H1 (cell line): ENCODE measurements at regions not wholly inside any gene's neighbourhood (a gene's known extent, or its start where the extent isn't known, plus 50 kb on each side); places are given as distances from the start of the nearest gene placed in this dataset.

Experiments used
- CTCF ChIA-PET: fragments of 300-600 bp; sonication (Branson Sonifier 250); formaldehyde crosslinking; loops from one replicate; lab custom pipeline; 2021; ENCODE audit not compliant: partially characterized antibody; lab: Charles Lee
- POLR2A ChIA-PET: fragments of 300-600 bp; sonication (Branson Sonifier 250); formaldehyde crosslinking; loops from one replicate; lab custom pipeline; 2021; ENCODE audit warnings: inconsistent platforms; ENCODE audit not compliant: partially characterized antibody; lab: Charles Lee
- DNase-seq, 2 experiments: peaks; one replicate each; pipeline versions ENCODE4 v3.0.0 to v3.0.0-alpha.2; 2010 to 2022; ENCODE audit warnings: low spot score in 2 of 2, low read depth in 1 of 2, mixed read lengths in 1 of 2
- FAIRE-seq: peaks from 2 replicates; lab custom pipeline; 2011; peaks lifted over from hg19 to GRCh38; lab: Jason Lieb, UNC
- H2AFZ ChIP-seq: 2 replicates; pipeline ENCODE4 v1.8.1; 2012; ENCODE audit warnings: low read length, inconsistent platforms
- H2AK5ac ChIP-seq: 2 replicates; pipeline ENCODE4 v1.6.1; 2013; ENCODE audit warnings: low read depth, low read length
- H2BK120ac ChIP-seq: replicated peaks from 2 replicates; pipeline ENCODE3; 2013; ENCODE audit warnings: low read depth, low read length, inconsistent platforms
- H2BK12ac ChIP-seq: 2 replicates; pipeline ENCODE4 v1.6.1; 2013; ENCODE audit warnings: low read depth, low read length
- H2BK15ac ChIP-seq: 2 replicates; pipeline ENCODE4 v1.6.1; 2013; ENCODE audit warnings: low read length
- H2BK20ac ChIP-seq: 2 replicates; pipeline ENCODE4 v1.6.1; 2013; ENCODE audit warnings: low read length
- H2BK5ac ChIP-seq: 2 replicates; pipeline ENCODE4 v1.6.1; 2013; ENCODE audit warnings: low read depth, low read length
- H3K14ac ChIP-seq: 2 replicates; pipeline ENCODE4 v1.6.1; 2013; ENCODE audit warnings: inconsistent platforms; ENCODE audit not compliant: insufficient read length
- H3K18ac ChIP-seq: 2 replicates; pipeline ENCODE4 v1.6.1; 2013; ENCODE audit warnings: low read length; ENCODE audit errors: extremely low read depth
- H3K23ac ChIP-seq: 2 replicates; pipeline ENCODE4 v1.6.1; 2013; ENCODE audit warnings: inconsistent platforms; ENCODE audit not compliant: insufficient read length
- H3K23me2 ChIP-seq: 2 replicates; pipeline ENCODE4 v1.6.1; 2013; ENCODE audit warnings: low read depth, low read length
- H3K27ac ChIP-seq: 2 replicates; pipeline ENCODE4 v1.6.1; 2011; ENCODE audit warnings: low read depth, low read length, inconsistent platforms
- H3K27me3 ChIP-seq, 4 experiments: replicated peaks in 1 of 4; 1 replicate in 1 of 4; 2 replicates in 3 of 4; pipeline versions ENCODE4 v1.6.1 to v1.8.1; 2011 to 2013; ENCODE audit warnings: low read length in 3 of 4, mild to moderate bottlenecking in 3 of 4, inconsistent platforms in 2 of 4, mixed read lengths in 2 of 4, moderate library complexity in 1 of 4; ENCODE audit not compliant: control insufficient read depth in 3 of 4, insufficient read depth in 3 of 4; ENCODE audit errors: extremely low read depth in 1 of 4
- H3K36me3 ChIP-seq, 4 experiments: 2 replicates each; pipeline versions ENCODE4 v1.6.1 to v1.8.1; 2011 to 2013; ENCODE audit warnings: mild to moderate bottlenecking in 4 of 4, low read length in 3 of 4, moderate library complexity in 2 of 4, control low read depth in 1 of 4, inconsistent platforms in 1 of 4; ENCODE audit not compliant: insufficient read depth in 4 of 4, control insufficient read depth in 2 of 4
- H3K4ac ChIP-seq: replicated peaks from 2 replicates; pipeline ENCODE3; 2013; ENCODE audit warnings: low read length, low read depth, mixed read lengths, inconsistent platforms; ENCODE audit not compliant: insufficient read length
- H3K4me1 ChIP-seq, 4 experiments: replicated peaks in 1 of 4; 1 replicate in 1 of 4; 2 replicates in 3 of 4; pipeline versions ENCODE4 v1.6.1 to v1.8.1; 2011 to 2013; ENCODE audit warnings: low read length in 3 of 4, inconsistent platforms in 2 of 4, mixed read lengths in 1 of 4; ENCODE audit not compliant: insufficient read depth in 4 of 4, control insufficient read depth in 3 of 4
- H3K4me2 ChIP-seq, 2 experiments: 2 replicates each; pipeline versions ENCODE4 v1.6.1 to v1.8.1; 2011 to 2013; ENCODE audit warnings: low read depth in 2 of 2, low read length in 2 of 2, control low read depth in 1 of 2, inconsistent platforms in 1 of 2, mild to moderate bottlenecking in 1 of 2; ENCODE audit not compliant: insufficient read depth in 1 of 2
- H3K4me3 ChIP-seq, 4 experiments: fragments of 200-600, 300-600 bp in 1 of 4; sonication (generic), shearing (Covaris generic), sonication (Bioruptor Twin) in 1 of 4; 2 replicates each; pipeline versions ENCODE4 v1.5.1 to v1.8.1; 2011 to 2016; ENCODE audit warnings: low read length in 4 of 4, low read depth in 3 of 4, control low read depth in 2 of 4, inconsistent platforms in 2 of 4, mild to moderate bottlenecking in 2 of 4, mixed read lengths in 1 of 4, moderate library complexity in 1 of 4; ENCODE audit not compliant: insufficient read depth in 2 of 4; ENCODE audit errors: extremely low read depth in 1 of 4
- H3K56ac ChIP-seq: replicated peaks from 2 replicates; pipeline ENCODE3; 2013; ENCODE audit warnings: low read depth, mild to moderate bottlenecking, mixed read lengths, low read length, inconsistent platforms; ENCODE audit not compliant: insufficient read length
- H3K79me1 ChIP-seq: 2 replicates; pipeline ENCODE4 v1.6.1; 2013; ENCODE audit warnings: low read depth, low read length, control low read depth
- H3K79me2 ChIP-seq, 2 experiments: 2 replicates each; pipeline versions ENCODE4 v1.6.1 to v1.8.1; 2012 to 2013; ENCODE audit warnings: low read length in 2 of 2, mild to moderate bottlenecking in 2 of 2, inconsistent platforms in 1 of 2; ENCODE audit not compliant: insufficient read depth in 2 of 2, control insufficient read depth in 1 of 2
- H3K9ac ChIP-seq, 4 experiments: replicated peaks in 1 of 4; 1 replicate in 1 of 4; 2 replicates in 3 of 4; pipeline versions ENCODE4 v1.6.1 to v1.8.1; 2011 to 2013; ENCODE audit warnings: low read depth in 3 of 4, low read length in 3 of 4, control low read depth in 2 of 4, mild to moderate bottlenecking in 2 of 4, moderate library complexity in 2 of 4, inconsistent platforms in 1 of 4; ENCODE audit errors: extremely low read depth in 1 of 4
- H3K9me3 ChIP-seq, 2 experiments: 2 replicates each; pipeline versions ENCODE4 v1.6.1 to v1.8.1; 2012 to 2013; ENCODE audit warnings: mild to moderate bottlenecking in 2 of 2, moderate library complexity in 2 of 2, control low read depth in 1 of 2, inconsistent platforms in 1 of 2, low read depth in 1 of 2, low read length in 1 of 2, mixed read lengths in 1 of 2; ENCODE audit not compliant: insufficient read depth in 2 of 2
- H4K20me1 ChIP-seq, 2 experiments: replicated peaks in 1 of 2; 2 replicates each; pipeline versions ENCODE3 to v1.8.1; 2011 to 2013; ENCODE audit warnings: inconsistent platforms in 2 of 2, low read length in 2 of 2, mild to moderate bottlenecking in 1 of 2; ENCODE audit not compliant: insufficient read depth in 2 of 2, control insufficient read depth in 1 of 2
- H4K5ac ChIP-seq: 2 replicates; pipeline ENCODE4 v1.6.1; 2013; ENCODE audit warnings: low read length, low read depth, mixed read lengths, inconsistent platforms; ENCODE audit not compliant: insufficient read length
- H4K8ac ChIP-seq: 2 replicates; pipeline ENCODE4 v1.8.0; 2013; ENCODE audit warnings: mild to moderate bottlenecking, moderate library complexity, low read length, inconsistent platforms; ENCODE audit not compliant: insufficient read depth; ENCODE audit errors: extremely low read depth
- H4K91ac ChIP-seq: replicated peaks from 2 replicates; pipeline ENCODE3; 2013; ENCODE audit warnings: low read length, mixed read lengths, inconsistent platforms; ENCODE audit not compliant: insufficient read length
- CBX5 ChIP-seq: fragments of 300-800, 300-1000 bp; sonication (generic); IDR thresholded peaks from 2 replicates; pipeline ENCODE4 v1.7.1; 2016; ENCODE audit warnings: antibody characterized with exemption, low read length, low read depth
- EZH2 ChIP-seq: fragments of 200-600 bp; sonication (generic); IDR thresholded peaks from 2 replicates; pipeline ENCODE4 v1.7.1; 2012; ENCODE audit warnings: low read depth, mild to moderate bottlenecking, moderate library complexity, low read length, inconsistent platforms; ENCODE audit not compliant: severe bottlenecking
- YY1 ChIP-seq: IDR thresholded peaks from 2 replicates; pipeline ENCODE4 v1.6.1; 2011; ENCODE audit warnings: low read depth, mild to moderate bottlenecking, low read length
- WGBS, 2 experiments: shearing (Covaris generic) in 1 of 2; methylation state at CpG; one replicate each; pipeline versions ENCODE4 v1.1.6 to v1.1.7; 2013 to 2015; ENCODE audit warnings: low lambda C conversion rate in 2 of 2, mixed read lengths in 2 of 2, inconsistent platforms in 1 of 2, low coverage in 1 of 2, missing lambda C conversion rate in 1 of 2; ENCODE audit not compliant: insufficient replicate concordance in 2 of 2, insufficient coverage in 1 of 2, insufficient read length in 1 of 2; ENCODE audit errors: extremely low coverage in 1 of 2, missing lambda C conversion rate in 1 of 2; 5-methylcytosine and 5-hydroxymethylcytosine counted together

GRCh38 chrX:22360129-22360528 lies 87.4 kb downstream of the CBLL2 start:
- no peak overlapping the region for H4K8ac ChIP-seq
- no peak overlapping the region for H3K23ac ChIP-seq
- no peak overlapping the region for H2BK15ac ChIP-seq
- H2BK12ac ChIP-seq: no peak overlapping the region
- no peak overlapping the region for H2BK120ac ChIP-seq
- no peaks in the 10 kb centered on the region for H3K23me2 ChIP-seq
- FAIRE-seq: no peak
- H3K14ac ChIP-seq: no peak overlapping the region
- ChIA-PET CTCF (no interaction called here), POLR2A (no interaction called here)
- no peak overlapping the region for H3K18ac ChIP-seq
- H4K91ac ChIP-seq: no peak overlapping the region
- H3K4me3 ChIP-seq: no peak overlapping the region
- H3K56ac ChIP-seq: no peak overlapping the region
- H2BK20ac ChIP-seq: no peak overlapping the region
- no peak overlapping the region for H2AFZ ChIP-seq
- H3K4ac ChIP-seq: no peak overlapping the region
- H3K79me1 ChIP-seq: no peaks in the 10 kb centered on the region
- H3K27me3 ChIP-seq: no peaks in the 10 kb centered on the region
- no peaks in the 10 kb centered on the region for H3K79me2 ChIP-seq
- no peak for TF ChIP-seq CBX5
- TF ChIP-seq YY1: no peak
- no peak for TF ChIP-seq EZH2
- TF ChIP-seq, all 59 proteins: peak for 0
- H3K4me1 ChIP-seq: no peaks in the 10 kb centered on the region
- no peaks in the 10 kb centered on the region for H3K9me3 ChIP-seq
- no peaks in the 10 kb centered on the region for H4K20me1 ChIP-seq
- no peaks in the 10 kb centered on the region for H3K36me3 ChIP-seq
- no peak overlapping the region for H3K27ac ChIP-seq
- H3K4me2 ChIP-seq: no peak overlapping the region
- DNase-seq: no peak
- 94% methylated on average over 2 of the region's 3 CpGs; no CpG with 5 or more reads in 1 of the 2 experiments for WGBS, 2 experiments
- no peak overlapping the region for H3K9ac ChIP-seq
- no peak overlapping the region for H2BK5ac ChIP-seq
- no peak overlapping the region for H2AK5ac ChIP-seq
- no peak overlapping the region for H4K5ac ChIP-seq
